H9 (cell line): ENCODE measurements at regions not wholly inside any gene's neighbourhood (a gene's known extent, or its start where the extent isn't known, plus 50 kb on each side); places are given as distances from the start of the nearest gene placed in this dataset.

Experiments used
- DNase-seq: peaks from one replicate; pipeline ENCODE4 v3.0.0-alpha.2; 2017
- H2AFZ ChIP-seq: one replicate; pipeline ENCODE4 v1.6.1; 2013; ENCODE audit warnings: mild to moderate bottlenecking, low read length, control low read depth, moderate library complexity
- H2AK5ac ChIP-seq: 2 replicates; pipeline ENCODE4 v1.6.1; 2013; ENCODE audit warnings: low read length, control low read depth, mixed read lengths; ENCODE audit not compliant: insufficient read length
- H2BK120ac ChIP-seq: one replicate; pipeline ENCODE4 v1.6.1; 2013; ENCODE audit warnings: low read depth, mild to moderate bottlenecking, low read length, control low read depth, inconsistent platforms; ENCODE audit not compliant: poor library complexity, severe bottlenecking
- H2BK12ac ChIP-seq: 2 replicates; pipeline ENCODE4 v1.6.1; 2013; ENCODE audit warnings: low read length, control low read depth, mixed read lengths, low read depth; ENCODE audit not compliant: insufficient read length
- H2BK15ac ChIP-seq: 2 replicates; pipeline ENCODE4 v1.6.1; 2013; ENCODE audit warnings: low read depth, low read length, control low read depth
- H2BK20ac ChIP-seq: one replicate; pipeline ENCODE4 v1.6.1; 2013; ENCODE audit warnings: low read depth, mild to moderate bottlenecking, low read length, control low read depth, inconsistent platforms; ENCODE audit not compliant: poor library complexity, severe bottlenecking
- H2BK5ac ChIP-seq: 2 replicates; pipeline ENCODE4 v1.6.1; 2013; ENCODE audit warnings: low read length, control low read depth, mixed read lengths; ENCODE audit not compliant: insufficient read length
- H3K14ac ChIP-seq: 2 replicates; pipeline ENCODE4 v1.6.1; 2013; ENCODE audit warnings: low read length, control low read depth; ENCODE audit not compliant: insufficient read depth
- H3K18ac ChIP-seq: 2 replicates; pipeline ENCODE4 v1.6.1; 2013; ENCODE audit warnings: low read depth, mild to moderate bottlenecking, mixed read lengths, low read length, control low read depth; ENCODE audit not compliant: insufficient read length
- H3K23ac ChIP-seq: 2 replicates; pipeline ENCODE4 v1.6.1; 2013; ENCODE audit warnings: low read length, control low read depth, mixed read lengths, low read depth; ENCODE audit not compliant: insufficient read length
- H3K23me2 ChIP-seq: 2 replicates; pipeline ENCODE4 v1.6.1; 2013; ENCODE audit warnings: low read depth, mild to moderate bottlenecking, mixed read lengths, low read length, control low read depth; ENCODE audit not compliant: insufficient read length, poor library complexity, severe bottlenecking
- H3K27ac ChIP-seq: 2 replicates; pipeline ENCODE4 v1.5.1; 2013; ENCODE audit warnings: low read length, control low read depth, mixed read lengths, low read depth; ENCODE audit not compliant: insufficient read length
- H3K27me3 ChIP-seq: 2 replicates; pipeline ENCODE4 v1.6.1; 2013; ENCODE audit warnings: low read length, control low read depth, inconsistent platforms; ENCODE audit not compliant: insufficient read depth
- H3K4ac ChIP-seq: 2 replicates; pipeline ENCODE4 v1.6.1; 2013; ENCODE audit warnings: low read depth, mild to moderate bottlenecking, control low read depth, inconsistent platforms, low read length, moderate library complexity
- H3K4me1 ChIP-seq: 2 replicates; pipeline ENCODE4 v1.6.1; 2013; ENCODE audit warnings: low read length, control low read depth, inconsistent platforms; ENCODE audit not compliant: insufficient read depth
- H3K4me2 ChIP-seq: 2 replicates; pipeline ENCODE4 v1.6.1; 2013; ENCODE audit warnings: low read length, control low read depth, mixed read lengths; ENCODE audit not compliant: insufficient read length, insufficient read depth
- H3K56ac ChIP-seq: 2 replicates; pipeline ENCODE4 v1.6.1; 2013; ENCODE audit warnings: low read depth, mild to moderate bottlenecking, mixed read lengths, low read length, control low read depth; ENCODE audit not compliant: insufficient read length
- H3K79me1 ChIP-seq: 2 replicates; pipeline ENCODE4 v1.6.1; 2013; ENCODE audit warnings: low read depth, mild to moderate bottlenecking, moderate library complexity, low read length, control low read depth, inconsistent platforms; ENCODE audit not compliant: insufficient read depth, poor library complexity, severe bottlenecking
- H3K79me2 ChIP-seq: 2 replicates; pipeline ENCODE4 v1.6.1; 2013; ENCODE audit warnings: low read length, control low read depth, inconsistent platforms; ENCODE audit not compliant: insufficient read depth
- H3K9ac ChIP-seq: 2 replicates; pipeline ENCODE4 v1.6.1; 2013; ENCODE audit warnings: low read length, control low read depth, mixed read lengths; ENCODE audit not compliant: insufficient read length; ENCODE audit errors: extremely low read depth
- H3K9me3 ChIP-seq: one replicate; pipeline ENCODE4 v1.6.1; 2013; ENCODE audit warnings: low read depth, low read length, inconsistent platforms; ENCODE audit not compliant: control insufficient read depth
- H3T11ph ChIP-seq: one replicate; pipeline ENCODE4 v1.6.1; 2013; ENCODE audit warnings: mild to moderate bottlenecking, low read length, control low read depth, inconsistent platforms
- H4K20me1 ChIP-seq: one replicate; pipeline ENCODE4 v1.6.1; 2013; ENCODE audit not compliant: control insufficient read depth, insufficient read length, insufficient read depth
- H4K5ac ChIP-seq: 2 replicates; pipeline ENCODE4 v1.6.1; 2013; ENCODE audit warnings: low read depth, mild to moderate bottlenecking, mixed read lengths, low read length, control low read depth; ENCODE audit not compliant: insufficient read length
- H4K8ac ChIP-seq: replicated peaks from 2 replicates; pipeline ENCODE4 v1.6.1; 2013; ENCODE audit warnings: low read length, control low read depth, mixed read lengths, low read depth; ENCODE audit not compliant: insufficient read length
- H4K91ac ChIP-seq: 2 replicates; pipeline ENCODE4 v1.6.1; 2013; ENCODE audit warnings: low read depth, mild to moderate bottlenecking, moderate library complexity, mixed read lengths, low read length, control low read depth; ENCODE audit not compliant: insufficient read length
- H3K27ac Mint-ChIP-seq, 3 experiments: 2 replicates in 2 of 3; 3 replicates in 1 of 3; pipeline ENCODE4 v1.8.0; 2020 to 2021; ENCODE audit warnings: mixed read lengths in 3 of 3, mild to moderate bottlenecking in 1 of 3, moderate library complexity in 1 of 3
- H3K27me3 Mint-ChIP-seq: 2 replicates; pipeline ENCODE4 v1.8.0; 2021; ENCODE audit warnings: low read depth, mild to moderate bottlenecking, moderate library complexity, mixed read lengths
- H3K36me3 Mint-ChIP-seq, 3 experiments: 2 replicates in 2 of 3; 3 replicates in 1 of 3; pipeline ENCODE4 v1.8.0; 2020 to 2021; ENCODE audit warnings: low read depth in 3 of 3, mixed read lengths in 3 of 3; ENCODE audit not compliant: insufficient read depth in 1 of 3
- H3K4me1 Mint-ChIP-seq, 2 experiments: 2 replicates each; pipeline ENCODE4 v1.8.0; 2020; ENCODE audit warnings: mixed read lengths in 2 of 2
- H3K4me3 Mint-ChIP-seq, 2 experiments: 2 replicates in 1 of 2; 3 replicates in 1 of 2; pipeline ENCODE4 v1.8.0; 2020 to 2021; ENCODE audit warnings: mild to moderate bottlenecking in 2 of 2, mixed read lengths in 2 of 2, moderate library complexity in 1 of 2
- H3K9me3 Mint-ChIP-seq, 2 experiments: 2 replicates in 1 of 2; 3 replicates in 1 of 2; pipeline ENCODE4 v1.8.0; 2020; ENCODE audit warnings: mild to moderate bottlenecking in 2 of 2, mixed read lengths in 2 of 2, moderate library complexity in 1 of 2
- CTCF ChIP-seq: fragments of 200-600 bp; sonication (generic); conservative IDR thresholded peaks from 3 replicates; pipeline ENCODE4 v1.8.0; 2021; ENCODE audit warnings: antibody characterized with exemption, mild to moderate bottlenecking
- WGBS: extraction: QIAGEN DNeasy Blood & Tissue Kit; methylation state at CpG from one replicate; pipeline ENCODE4 v1.1.7; 2013; ENCODE audit warnings: missing lambda C conversion rate, low lambda C conversion rate, mixed read lengths; ENCODE audit not compliant: insufficient read length; ENCODE audit errors: extremely low coverage; 5-methylcytosine and 5-hydroxymethylcytosine counted together

DNA sequence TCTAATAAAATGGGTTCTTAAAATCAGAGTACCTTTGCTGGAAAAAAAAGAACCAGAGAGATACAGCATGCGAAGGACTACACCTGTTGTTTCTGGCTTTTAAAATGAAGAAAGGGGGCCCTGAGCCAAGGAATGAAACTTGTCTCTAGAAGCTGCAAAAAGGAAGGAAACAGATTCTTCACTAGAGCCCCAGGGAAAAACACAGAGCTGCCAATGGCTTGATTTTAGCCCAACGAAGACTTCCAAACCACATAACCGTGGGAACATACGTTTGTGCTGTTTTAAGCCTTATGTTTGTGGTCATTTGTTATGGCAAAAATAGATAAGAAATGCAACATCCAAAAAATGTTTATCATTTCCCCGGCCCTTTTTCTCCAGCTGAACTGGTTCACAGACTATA lies 780.0 kb downstream of the SORCS1 start:
- peaks cover 6% of the 10 kb centered on the region in 2 experiments; a peak in 3 of 5 replicates for H3K9me3 Mint-ChIP-seq
- Histone ChIP-seq H2BK20ac (no peak overlapping the region), H3K23ac (no peak overlapping the region), H3K4ac (no peak overlapping the region), H2BK12ac (no peak overlapping the region), H2BK5ac (no peak overlapping the region), H2BK15ac (no peak overlapping the region), H3K9me3 (no peaks in the 10 kb centered on the region), H3K4me2 (no peak overlapping the region), H3K79me1 (no peaks in the 10 kb centered on the region), H3K9ac (no peak overlapping the region), H4K20me1 (no peaks in the 10 kb centered on the region), H3K18ac (no peak overlapping the region), H4K8ac (no peak overlapping the region), H2AFZ (no peak overlapping the region), H2BK120ac (no peak overlapping the region), H3T11ph (no peak overlapping the region), H3K56ac (no peak overlapping the region), H3K23me2 (no peaks in the 10 kb centered on the region), H3K27me3 (no peaks in the 10 kb centered on the region), H3K79me2 (no peaks in the 10 kb centered on the region), H4K91ac (no peak overlapping the region), H3K4me1 (no peaks in the 10 kb centered on the region), H2AK5ac (no peak overlapping the region), H3K27ac (no peak overlapping the region), H4K5ac (no peak overlapping the region), H3K14ac (no peak overlapping the region)
- no peak overlapping the region for H3K27ac Mint-ChIP-seq
- TF ChIP-seq CTCF = no peak
- no peaks in the 10 kb centered on the region for H3K27me3 Mint-ChIP-seq
- no peak for DNase-seq
- H3K4me1 Mint-ChIP-seq = no peaks in the 10 kb centered on the region
- H3K36me3 Mint-ChIP-seq = peaks cover 0 to under 1% (median 0%) of the 10 kb centered on the region in 3 experiments; a peak in 3 of 7 replicates
- no CpG with 5 or more reads among the region's 5 CpGs for WGBS
- H3K4me3 Mint-ChIP-seq = no peak overlapping the region
